COLO829 (cell line): ENCODE measurements at regions not wholly inside any gene's neighbourhood (a gene's known extent, or its start where the extent isn't known, plus 50 kb on each side); places are given as distances from the start of the nearest gene placed in this dataset.
A peak's percentile ranks its signal among the peaks of the same experiment; 100 is the strongest.

Experiments
- DNase-seq: peaks from one replicate; pipeline ENCODE4 v3.0.0; 2012; ENCODE audit warnings: low spot score

DNA sequence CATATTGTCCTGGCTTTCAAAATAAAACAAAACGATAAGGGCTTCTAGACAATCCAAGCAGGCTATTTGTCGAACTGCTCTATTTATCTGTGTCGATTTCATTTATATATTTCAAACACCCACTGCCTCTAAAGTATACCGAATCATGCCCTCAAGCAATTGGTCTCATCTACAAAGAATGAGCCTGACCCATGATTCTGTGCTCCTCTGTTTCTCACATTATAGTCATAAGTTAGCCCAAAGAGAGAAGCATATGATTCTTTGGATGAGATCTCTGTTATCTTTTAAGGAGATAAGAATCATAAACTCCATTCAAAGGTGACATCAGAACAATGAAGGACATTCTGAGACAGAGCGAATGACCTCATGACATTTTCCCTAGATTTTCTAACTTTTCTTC lies 191.1 kb downstream of the MAP2K6 start:
- DNase-seq = no peak

DNA sequence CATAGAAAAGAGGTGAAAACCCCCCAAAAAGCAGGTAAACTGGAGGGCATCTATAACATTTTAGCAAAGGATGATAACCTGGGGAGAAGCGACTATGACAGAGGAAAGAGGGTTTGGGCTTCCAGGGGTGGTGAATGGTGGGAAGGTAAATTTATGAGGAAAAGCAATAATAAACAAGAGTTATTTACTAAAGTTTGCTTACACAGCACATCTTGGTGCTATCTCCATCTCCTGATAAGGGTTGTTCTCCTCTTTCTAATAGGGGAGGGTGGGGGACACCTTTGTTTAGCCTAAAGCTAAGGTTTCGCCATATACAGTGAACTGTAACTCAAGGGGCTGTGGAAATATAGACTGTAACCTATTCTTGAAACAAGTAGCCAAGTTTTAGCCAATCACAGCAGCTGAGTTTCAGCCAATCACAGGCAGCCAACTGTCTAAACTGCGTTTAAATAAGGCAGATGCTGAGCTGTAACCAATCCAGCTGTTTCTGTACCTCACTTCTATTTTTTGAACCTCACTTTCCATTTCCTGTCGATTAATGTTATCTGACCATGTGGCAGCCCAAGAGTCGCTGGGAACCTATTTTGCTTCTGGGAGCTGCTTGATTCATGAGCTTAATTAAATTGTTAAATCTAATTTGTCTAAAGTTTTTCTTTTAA lies 191.8 kb downstream of the MAP2K6 start:
- no peak for DNase-seq

DNA sequence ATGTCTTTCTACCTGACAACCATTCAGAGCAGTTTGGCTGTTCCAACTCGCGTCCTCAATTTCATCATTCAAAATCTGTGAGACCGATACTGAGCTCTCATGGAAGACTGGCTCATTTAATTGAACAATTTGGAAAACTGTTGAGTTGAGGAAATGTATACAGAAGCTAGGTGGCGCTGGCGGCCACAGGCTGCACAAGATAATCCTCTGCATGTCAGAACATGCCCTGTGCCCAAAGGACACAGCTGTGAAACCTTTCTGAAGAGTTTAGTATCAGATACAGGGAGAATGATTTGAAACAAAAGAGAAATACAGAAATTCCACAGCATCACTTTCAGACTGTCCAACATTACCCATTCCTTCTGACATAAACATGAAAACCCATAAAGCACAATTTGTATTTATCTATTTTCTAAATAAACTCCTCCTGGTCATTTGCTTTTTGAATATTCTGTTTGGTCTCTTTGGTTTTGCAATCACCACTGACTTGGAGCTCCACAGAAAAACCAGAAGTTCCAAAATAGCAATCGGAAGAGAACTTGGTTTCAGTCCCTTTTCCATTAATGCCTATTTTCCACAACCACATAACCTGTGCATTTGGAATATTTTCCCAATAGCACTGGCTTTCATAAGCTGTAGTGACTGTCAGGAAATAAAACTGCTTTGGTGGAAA lies 192.8 kb downstream of the MAP2K6 start:
- DNase-seq = peak; percentile 49

DNA sequence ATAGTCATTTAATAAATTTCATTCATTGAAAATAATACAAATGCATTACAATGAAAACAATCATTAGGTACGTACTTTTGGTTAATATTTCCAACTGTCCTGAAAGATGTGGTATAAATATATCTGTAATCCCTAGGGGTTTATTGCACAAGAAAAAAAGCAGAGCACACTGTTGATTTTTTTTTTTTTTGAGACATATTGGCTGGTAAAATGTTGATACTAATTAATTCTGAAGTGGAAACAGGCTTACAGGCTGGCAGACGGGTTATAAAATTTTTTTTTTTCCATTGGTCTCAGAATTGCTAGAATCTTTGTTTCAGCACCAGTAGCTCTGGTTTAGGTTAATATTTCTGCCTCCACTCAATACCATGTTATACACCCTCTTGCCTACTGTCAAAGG lies 193.6 kb downstream of the MAP2K6 start:
- DNase-seq = no peak

DNA sequence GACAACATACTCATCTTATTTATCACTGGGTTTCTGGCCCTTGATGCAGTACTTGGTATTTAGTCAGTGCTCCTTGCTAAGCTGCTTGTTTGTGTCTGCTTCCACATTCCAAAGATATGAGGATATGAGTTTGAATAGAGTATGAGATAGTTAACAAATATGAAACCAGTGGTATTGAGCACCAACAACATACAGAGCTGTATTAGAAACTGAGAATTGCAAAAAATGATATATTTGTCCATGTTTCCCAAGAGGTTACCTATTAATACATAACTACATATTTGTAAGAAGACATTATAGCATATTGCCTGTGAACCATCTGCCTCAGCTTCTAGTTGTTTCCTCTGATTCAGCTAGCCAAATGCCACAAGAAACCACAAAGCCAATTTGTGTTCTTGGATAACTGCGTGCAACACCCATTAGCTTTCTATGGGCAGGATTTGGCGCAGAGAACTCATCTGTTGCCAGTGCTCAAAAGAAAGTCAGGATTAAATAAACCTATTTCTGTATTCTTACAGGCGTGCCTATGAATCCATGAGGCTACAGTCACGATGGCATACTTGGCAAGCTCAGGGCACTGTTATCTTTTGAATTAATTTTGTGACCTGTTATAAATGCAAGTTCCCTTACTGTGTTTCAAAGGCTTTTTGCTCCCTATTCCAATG lies 194.4 kb downstream of the MAP2K6 start:
- no peak for DNase-seq

DNA sequence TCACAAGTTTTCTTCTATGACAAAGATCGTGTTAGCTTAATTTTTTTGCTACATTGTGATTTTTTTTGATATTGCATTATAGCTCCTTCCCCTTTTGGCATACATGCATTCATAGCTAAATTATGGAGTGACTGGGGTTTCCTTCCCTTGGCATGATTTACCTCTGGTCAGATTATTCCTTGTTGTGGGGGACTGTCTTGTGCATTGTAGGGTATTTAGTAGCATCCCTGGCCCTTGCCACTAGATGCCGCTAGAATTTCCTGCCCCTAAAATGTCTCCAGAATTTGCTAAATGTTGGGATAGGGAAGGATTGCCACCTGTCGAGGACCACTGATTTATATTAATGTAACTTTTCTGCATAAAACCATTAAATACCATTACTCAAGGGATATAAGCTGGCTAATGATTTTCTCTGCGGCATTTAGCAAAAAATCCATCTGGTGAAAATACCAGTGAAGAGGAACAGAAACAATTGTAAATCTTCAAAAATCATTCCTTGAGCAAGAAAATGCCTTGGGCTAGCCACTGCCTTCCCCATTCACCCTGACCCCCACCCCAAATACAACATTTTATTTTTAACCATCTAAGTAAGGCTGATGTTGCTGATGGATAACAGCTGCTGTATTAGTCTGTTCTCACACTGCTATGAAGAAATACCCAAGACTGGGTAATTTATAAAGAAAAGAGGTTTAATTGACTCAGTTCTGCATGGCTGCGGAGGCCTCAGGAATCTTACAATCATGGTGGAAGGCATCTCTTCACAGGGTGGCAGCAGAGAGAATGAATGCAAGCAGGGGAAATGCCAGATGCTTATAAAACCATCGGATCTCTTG lies 195.2 kb downstream of the MAP2K6 start:
- no peak for DNase-seq

DNA sequence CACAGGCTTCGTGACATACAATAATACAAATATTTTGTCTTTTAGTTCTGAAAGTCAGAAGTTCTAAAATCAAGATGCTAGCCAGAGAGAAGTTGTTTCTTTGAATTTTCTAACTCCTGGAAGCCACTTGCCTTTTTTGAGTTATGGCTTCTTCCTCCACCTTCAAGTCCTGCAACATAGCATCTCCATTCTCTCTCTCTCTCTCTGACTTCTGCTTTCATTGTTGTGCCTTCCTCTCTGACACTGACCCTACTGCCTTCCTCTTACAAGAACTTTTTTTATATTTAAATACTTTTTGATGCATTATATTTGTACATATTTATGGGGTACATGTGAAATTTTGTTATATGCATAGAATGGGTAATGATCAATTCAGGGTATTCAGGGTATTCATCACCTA lies 205.9 kb downstream of the MAP2K6 start:
- no peak for DNase-seq

DNA sequence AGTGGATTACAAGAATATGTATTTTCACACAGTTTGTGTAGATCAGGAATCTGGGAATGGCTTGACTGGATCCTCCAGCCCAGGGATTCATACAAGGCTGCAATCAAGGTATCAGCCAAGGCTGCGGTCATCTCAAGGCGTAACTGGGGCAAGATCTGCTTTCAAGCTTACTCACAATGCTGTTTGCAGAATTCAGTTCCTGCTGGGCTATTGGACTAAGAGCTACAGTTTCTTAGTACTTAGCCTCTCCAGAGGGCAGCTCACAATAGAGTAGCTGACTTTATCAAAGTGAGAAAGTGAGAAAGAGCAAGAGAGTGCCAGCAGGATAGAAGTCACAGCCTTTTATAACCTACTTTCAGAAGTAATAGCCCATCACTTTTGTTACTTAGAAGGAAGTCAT lies 211.0 kb downstream of the MAP2K6 start:
- no peak for DNase-seq

DNA sequence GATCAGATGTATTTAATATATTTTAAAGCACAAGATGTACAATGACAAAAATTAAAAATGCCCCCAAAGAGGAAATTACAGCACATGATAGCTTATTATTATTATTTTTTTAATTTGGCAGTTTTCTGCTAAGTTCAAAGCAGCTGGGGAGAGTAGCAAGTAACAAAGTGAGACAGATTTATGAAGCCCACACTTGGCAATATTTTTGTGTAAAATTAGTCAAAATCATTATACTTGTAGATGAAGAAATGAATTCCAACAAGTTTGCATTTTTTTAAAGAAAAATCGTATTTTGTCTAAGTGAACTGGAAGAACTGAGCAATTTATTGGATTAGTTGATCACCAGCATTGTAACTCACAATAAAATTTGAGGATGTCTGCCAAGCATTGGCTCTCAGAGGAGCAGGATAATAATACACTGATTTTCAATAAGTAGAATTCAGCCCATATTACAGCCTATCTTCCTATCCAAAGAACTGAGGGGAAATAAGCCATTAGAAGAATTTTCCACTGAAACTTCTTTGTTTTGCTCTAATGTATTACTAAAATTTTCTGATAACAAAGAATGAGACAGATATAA lies 215.6 kb downstream of the MAP2K6 start:
- no peak for DNase-seq

DNA sequence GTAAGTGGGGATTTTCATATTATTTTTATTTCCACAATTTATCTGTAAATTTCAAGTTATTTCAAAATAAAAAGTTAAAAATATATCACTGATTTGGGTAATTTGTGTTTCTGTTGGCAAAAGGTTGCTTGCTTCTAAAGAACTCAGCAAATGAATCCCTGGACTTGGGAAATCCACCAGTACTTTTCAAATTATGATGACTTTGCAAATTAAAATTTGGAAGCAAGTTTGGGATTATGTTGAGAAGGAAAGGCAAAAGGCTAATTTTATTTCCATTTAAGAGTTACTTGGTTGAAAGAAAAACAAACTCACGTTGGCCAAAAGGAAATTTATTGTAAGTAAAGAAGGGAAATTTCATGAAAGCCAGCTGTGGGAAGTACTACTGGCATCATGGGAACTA lies 220.3 kb downstream of the MAP2K6 start:
- DNase-seq = no peak

DNA sequence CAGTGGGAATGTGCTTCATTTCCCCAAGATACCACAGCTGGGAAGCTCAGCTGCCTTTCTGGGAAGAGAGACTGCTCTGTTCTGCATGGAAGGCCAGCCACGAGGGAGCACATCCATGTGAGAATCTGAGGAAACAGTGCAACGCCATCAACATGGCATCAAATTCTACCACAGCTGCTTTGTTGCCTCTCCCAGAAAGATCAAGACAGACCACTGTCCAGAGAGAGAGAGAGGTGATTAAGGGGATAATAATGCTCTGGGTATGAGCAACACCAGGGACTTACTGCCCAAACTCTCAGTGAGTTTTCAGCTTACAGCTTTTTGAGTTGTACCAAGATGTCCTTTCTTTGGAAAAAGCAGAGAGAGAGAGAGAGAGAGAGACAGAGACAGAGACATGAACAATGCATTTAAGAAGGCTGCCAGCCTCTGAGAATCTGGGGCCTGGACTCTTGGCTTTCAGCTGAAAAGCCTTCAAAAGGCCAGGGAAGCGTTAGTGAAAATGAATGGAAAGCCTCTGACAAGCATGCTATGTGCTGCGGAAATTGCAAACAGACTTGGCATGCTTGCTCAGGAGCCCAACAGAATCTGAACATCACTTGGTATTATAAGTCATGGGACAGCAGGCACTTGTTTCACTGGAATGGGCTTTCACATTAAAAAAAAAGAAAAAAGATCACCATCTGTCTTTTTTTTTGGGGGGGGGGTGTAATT lies 223.1 kb downstream of the MAP2K6 start:
- no peak for DNase-seq

DNA sequence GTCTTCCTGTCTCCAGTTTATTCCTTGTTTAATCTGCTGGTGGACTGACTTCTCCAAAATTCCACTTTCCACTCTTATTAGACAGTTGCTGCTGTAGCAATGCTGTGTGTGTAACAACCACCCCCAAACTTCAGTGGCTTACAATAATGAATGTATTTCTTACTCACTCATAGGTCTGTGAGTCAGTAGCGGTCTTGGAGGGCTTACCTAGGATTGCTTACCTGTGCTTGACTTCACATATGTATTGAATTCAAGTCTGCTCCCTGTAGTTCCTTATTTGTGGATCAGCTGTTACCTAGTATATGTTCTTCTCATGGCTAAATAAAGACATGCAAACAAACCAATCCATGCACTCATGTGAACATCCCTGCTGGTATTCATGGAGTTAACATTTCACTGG lies 224.6 kb downstream of the MAP2K6 start:
- DNase-seq = no peak

DNA sequence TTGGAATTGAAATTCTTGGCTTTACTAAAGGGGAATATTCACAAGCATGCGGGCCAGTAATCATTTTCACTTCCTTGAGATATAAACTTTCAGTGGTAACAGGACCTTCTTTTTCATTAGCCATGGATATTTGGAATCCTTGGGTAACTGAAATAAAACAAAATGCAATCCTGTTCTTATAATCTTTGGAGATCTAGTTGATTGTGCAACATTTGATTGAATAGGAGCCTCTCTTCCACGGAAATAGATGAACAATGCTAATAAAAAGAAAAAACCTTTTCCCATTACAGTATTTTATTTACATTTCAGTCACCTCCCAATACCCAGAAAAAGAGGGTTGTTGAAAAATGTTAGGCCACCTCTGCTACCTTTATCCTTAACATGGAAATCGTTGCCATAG lies 225.6 kb downstream of the MAP2K6 start:
- no peak for DNase-seq

DNA sequence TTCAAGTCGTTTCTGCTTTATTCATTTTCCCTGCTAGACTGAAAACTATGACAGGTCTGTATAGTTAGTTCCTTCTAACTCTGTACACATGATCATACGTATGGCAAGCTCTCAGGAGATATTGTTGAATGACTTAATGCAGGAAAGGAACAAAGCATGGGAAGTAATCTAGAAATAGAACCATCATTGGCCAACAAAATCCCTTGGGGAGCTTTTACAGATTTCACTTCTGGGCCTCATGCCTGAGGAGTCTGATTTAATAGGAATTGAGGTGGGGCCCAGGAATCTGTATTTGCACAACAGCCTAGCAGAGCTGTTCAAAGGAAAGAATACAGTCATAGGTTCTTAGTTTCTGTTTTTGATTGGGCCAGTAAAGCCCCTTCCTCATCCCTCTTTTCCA lies 229.2 kb downstream of the MAP2K6 start:
- DNase-seq = no peak

DNA sequence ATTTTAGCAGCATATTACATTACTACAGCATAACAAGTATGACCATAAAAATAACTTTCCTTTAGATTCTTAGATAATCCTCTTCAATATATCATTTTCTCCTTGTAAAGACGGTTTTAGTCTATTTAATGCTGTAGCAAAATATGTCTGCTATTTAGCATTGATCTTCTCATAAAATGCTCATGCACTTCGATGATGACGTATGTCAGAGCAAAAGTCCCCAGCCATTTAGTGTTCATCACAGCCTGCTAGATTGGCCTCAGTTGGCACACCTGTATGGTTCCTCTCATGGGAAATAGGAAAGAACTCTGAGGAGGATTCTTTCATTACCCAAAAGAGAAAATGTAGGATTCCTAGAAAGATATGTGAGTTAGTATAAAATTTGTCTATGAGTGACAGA lies 232.2 kb downstream of the MAP2K6 start:
- no peak for DNase-seq

DNA sequence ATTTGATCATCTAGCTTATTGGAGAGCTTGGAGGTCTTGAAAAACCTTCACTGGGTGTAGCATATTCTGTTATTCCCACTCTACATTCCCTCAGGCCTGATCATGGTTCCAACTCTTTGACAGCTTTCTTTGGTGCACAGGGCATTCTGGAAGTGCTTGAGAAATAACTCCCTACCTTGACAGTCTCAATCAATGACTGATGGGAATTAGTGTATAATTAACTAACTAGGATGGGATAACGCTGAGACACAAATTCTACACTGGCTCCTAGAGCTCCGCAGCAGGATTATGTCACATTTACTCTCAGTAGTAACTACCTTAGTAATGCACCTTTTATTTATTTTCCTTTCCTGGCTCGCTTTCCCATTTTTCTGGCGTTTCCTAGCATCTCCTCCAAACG lies 236.4 kb downstream of the MAP2K6 start:
- DNase-seq = no peak

DNA sequence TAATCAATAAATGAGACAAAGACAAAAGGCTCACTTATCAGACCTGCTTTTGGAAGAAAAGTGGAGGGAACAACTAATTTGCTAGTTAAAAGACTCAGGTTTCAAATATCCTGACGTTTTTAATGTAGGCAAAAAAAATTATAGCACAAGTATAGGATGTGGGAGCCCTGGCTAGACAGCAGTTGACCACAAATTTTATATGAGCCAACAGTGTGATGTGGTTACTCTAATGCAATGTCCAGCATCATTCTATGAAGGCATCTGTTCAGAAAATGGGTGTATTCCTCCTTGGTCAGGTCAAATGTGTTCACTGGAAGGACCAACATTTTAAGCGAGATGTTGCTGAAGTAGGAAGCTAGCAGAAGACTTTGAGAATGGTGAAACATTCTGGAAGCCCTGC lies 237.4 kb downstream of the MAP2K6 start:
- no peak for DNase-seq

DNA sequence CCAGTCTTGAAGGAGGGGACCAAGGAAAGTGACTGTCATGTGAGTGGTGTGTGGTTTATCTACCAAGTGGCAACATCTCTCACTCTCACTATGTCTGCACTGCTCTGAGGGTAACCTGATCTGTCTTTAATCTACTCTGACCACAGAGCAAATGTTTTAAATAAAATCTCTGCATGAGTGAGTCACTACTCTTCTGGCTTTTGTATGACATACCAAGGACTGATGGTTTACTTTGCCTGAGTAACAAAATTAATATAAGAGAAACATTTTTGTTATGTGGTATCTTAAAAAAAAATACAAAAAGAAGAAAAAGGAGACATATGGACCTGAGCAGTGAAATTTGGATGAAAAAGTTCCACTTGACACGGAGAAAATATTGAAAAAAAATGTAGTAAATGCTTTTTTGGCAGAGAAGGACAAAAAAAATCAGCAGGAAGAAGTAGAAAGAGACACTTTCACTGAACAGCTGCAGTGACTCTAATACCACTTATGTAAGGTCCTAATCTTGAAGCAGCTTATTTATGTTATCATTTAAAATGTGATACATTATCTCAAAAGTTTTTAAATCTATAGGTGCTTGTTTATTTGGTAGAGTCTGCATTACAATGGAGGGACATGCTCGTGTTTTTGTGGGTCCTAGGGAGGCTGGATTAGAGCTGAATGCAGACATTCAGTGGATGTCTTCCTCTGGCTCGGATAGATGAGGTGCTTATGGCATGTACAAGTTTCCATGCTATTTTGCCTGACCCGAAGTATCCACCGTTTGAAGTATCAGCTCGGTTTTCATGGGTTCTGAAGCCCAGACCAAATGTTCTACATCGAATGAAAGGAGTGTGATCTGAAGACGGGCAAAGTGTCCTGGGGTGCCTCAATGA lies 240.7 kb downstream of the MAP2K6 start:
- DNase-seq = peak; percentile 14

DNA sequence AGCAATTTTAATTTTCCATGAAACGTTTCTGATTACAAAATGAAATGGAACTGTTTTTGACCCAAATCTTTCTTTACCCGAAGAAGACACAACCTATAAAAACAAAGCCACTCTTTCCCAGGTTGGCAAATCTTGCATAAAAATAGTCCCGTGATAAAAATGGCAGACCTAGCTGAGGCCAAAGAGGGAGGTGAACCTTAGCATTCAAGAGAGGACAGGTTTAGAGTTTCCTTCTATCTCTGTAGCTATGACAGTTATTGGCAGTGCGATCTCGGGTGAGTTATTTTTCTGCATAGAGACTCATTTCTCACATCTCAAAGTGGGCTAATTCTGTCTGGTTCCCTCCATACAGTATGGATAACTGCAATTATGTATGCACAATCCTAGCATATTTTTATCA lies 241.4 kb downstream of the MAP2K6 start:
- no peak for DNase-seq

DNA sequence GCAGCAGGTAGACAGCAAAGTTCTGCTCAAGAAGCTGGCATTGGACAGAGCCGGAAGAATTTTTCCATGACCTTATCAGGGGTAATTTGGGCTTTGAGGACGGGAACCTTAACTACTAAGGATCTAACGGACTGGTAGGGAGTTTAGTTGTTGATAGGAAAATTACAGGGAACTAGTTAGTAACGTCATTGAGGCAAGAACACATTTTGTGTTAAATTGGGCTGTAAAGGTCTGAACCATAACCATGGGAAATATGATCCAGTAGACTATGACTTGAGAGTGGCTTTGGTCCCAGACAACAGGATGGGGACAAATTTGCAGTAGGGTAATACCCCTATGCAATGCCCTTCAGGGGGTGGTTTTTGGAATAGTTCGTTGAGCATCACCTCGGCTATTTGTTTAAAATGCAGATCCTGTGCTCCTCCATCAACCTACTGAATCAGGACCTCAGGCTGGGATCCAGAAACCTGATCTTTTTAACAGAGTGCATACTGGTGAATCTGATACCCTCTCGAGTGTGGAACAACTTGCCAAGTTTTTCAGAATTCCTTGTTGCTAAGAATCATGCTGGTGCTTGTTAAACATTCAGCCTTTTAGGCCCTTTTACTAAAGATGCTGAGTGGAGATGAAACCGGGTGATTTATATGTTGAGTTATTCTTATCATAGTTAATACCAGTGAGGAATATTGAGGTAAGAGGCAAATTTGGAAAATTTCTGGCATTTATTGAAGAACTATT lies 255.1 kb downstream of the MAP2K6 start:
- no peak for DNase-seq
